ENCODE measurements at regions not wholly inside any gene's neighbourhood (a gene's known extent, or its start where the extent isn't known, plus 50 kb on each side); places are given as distances from the start of the nearest gene placed in this dataset.

- no peaks in the 10 kb centered on the region for H3K9me3 ChIP-seq (replicated peaks; ENCODE audit: low read length)
- H3K36me3 ChIP-seq (ENCODE audit: insufficient read depth, low read length): no peaks in the 10 kb centered on the region
- no peak overlapping the region for H3K4me2 ChIP-seq (ENCODE audit: low read length)
- no peak overlapping the region for H3K9ac ChIP-seq (ENCODE audit: low read depth, low read length)
- no peaks in the 10 kb centered on the region for H3K27me3 ChIP-seq (ENCODE audit: control insufficient read depth, insufficient read depth, low read length)
- H3K4me3 ChIP-seq (ENCODE audit: low read length): no peak overlapping the region
- peaks cover 26% of the 10 kb centered on the region for H3K4me1 ChIP-seq (ENCODE audit: control insufficient read depth, insufficient read depth, low read length)
Measured at GRCh38 chr2:220147161-220148038, 520.0 kb downstream of the SLC4A3 start.

GRCh38 chr2:220148471-220149248 is 521.2 kb downstream of the SLC4A3 start:
- Histone ChIP-seq H3K9ac (ENCODE audit: low read depth, low read length) (no peak overlapping the region), H3K36me3 (ENCODE audit: insufficient read depth, low read length) (no peaks in the 10 kb centered on the region), H3K4me2 (ENCODE audit: low read length) (no peak overlapping the region), H3K4me3 (ENCODE audit: low read length) (no peak overlapping the region), H3K9me3 (replicated peaks; ENCODE audit: low read length) (no peaks in the 10 kb centered on the region), H3K27me3 (ENCODE audit: control insufficient read depth, insufficient read depth, low read length) (no peaks in the 10 kb centered on the region), H3K4me1 (ENCODE audit: control insufficient read depth, insufficient read depth, low read length) (peaks cover 19% of the 10 kb centered on the region)

GRCh38 chr2:220151341-220151740 is 523.9 kb downstream of the SLC4A3 start:
- H3K4me1 ChIP-seq (ENCODE audit: control insufficient read depth, insufficient read depth, low read length): peaks cover 11% of the 10 kb centered on the region
- H3K27me3 ChIP-seq (ENCODE audit: control insufficient read depth, insufficient read depth, low read length): no peaks in the 10 kb centered on the region
- no peak overlapping the region for H3K4me2 ChIP-seq (ENCODE audit: low read length)
- H3K36me3 ChIP-seq (ENCODE audit: insufficient read depth, low read length): no peaks in the 10 kb centered on the region
- H3K9ac ChIP-seq (ENCODE audit: low read depth, low read length): no peak overlapping the region
- H3K9me3 ChIP-seq (replicated peaks; ENCODE audit: low read length): no peaks in the 10 kb centered on the region
- no peak overlapping the region for H3K4me3 ChIP-seq (ENCODE audit: low read length)

- Histone ChIP-seq H3K4me1 (ENCODE audit: control insufficient read depth, insufficient read depth, low read length) (peaks cover 5% of the 10 kb centered on the region), H3K4me3 (ENCODE audit: low read length) (no peak overlapping the region), H3K36me3 (ENCODE audit: insufficient read depth, low read length) (no peaks in the 10 kb centered on the region), H3K4me2 (ENCODE audit: low read length) (no peak overlapping the region), H3K27me3 (ENCODE audit: control insufficient read depth, insufficient read depth, low read length) (no peaks in the 10 kb centered on the region), H3K9ac (ENCODE audit: low read depth, low read length) (no peak overlapping the region), H3K9me3 (replicated peaks; ENCODE audit: low read length) (no peaks in the 10 kb centered on the region)
Measured at GRCh38 chr2:220152281-220152935, 525.0 kb downstream of the SLC4A3 start.

GRCh38 chr2:220153118-220153517 is 525.7 kb downstream of the SLC4A3 start:
- H3K36me3 ChIP-seq (ENCODE audit: insufficient read depth, low read length): no peaks in the 10 kb centered on the region
- no peak overlapping the region for H3K9ac ChIP-seq (ENCODE audit: low read depth, low read length)
- H3K4me1 ChIP-seq (ENCODE audit: control insufficient read depth, insufficient read depth, low read length): no peaks in the 10 kb centered on the region

GRCh38 chr2:220154304-220154703 is 526.9 kb downstream of the SLC4A3 start:
- Histone ChIP-seq H3K27me3 (ENCODE audit: control insufficient read depth, insufficient read depth, low read length) (no peaks in the 10 kb centered on the region), H3K9ac (ENCODE audit: low read depth, low read length) (no peak overlapping the region), H3K4me2 (ENCODE audit: low read length) (no peak overlapping the region), H3K4me1 (ENCODE audit: control insufficient read depth, insufficient read depth, low read length) (no peaks in the 10 kb centered on the region), H3K36me3 (ENCODE audit: insufficient read depth, low read length) (no peaks in the 10 kb centered on the region), H3K9me3 (replicated peaks; ENCODE audit: low read length) (no peaks in the 10 kb centered on the region), H3K4me3 (ENCODE audit: low read length) (no peak overlapping the region)

More at GRCh38 chr2:220153118-220153517, 525.7 kb downstream of the SLC4A3 start:
- Histone ChIP-seq H3K4me2 (ENCODE audit: low read length) (no peak overlapping the region), H3K9me3 (replicated peaks; ENCODE audit: low read length) (no peaks in the 10 kb centered on the region), H3K4me3 (ENCODE audit: low read length) (no peak overlapping the region), H3K27me3 (ENCODE audit: control insufficient read depth, insufficient read depth, low read length) (no peaks in the 10 kb centered on the region)

GRCh38 chr2:220157312-220157711 is 529.9 kb downstream of the SLC4A3 start:
- no peak overlapping the region for H3K4me2 ChIP-seq (ENCODE audit: low read length)
- no peaks in the 10 kb centered on the region for H3K4me1 ChIP-seq (ENCODE audit: control insufficient read depth, insufficient read depth, low read length)
- H3K27me3 ChIP-seq (ENCODE audit: control insufficient read depth, insufficient read depth, low read length): no peaks in the 10 kb centered on the region
- H3K4me3 ChIP-seq (ENCODE audit: low read length): no peak overlapping the region
- H3K9me3 ChIP-seq (replicated peaks; ENCODE audit: low read length): no peaks in the 10 kb centered on the region
- H3K36me3 ChIP-seq (ENCODE audit: insufficient read depth, low read length): no peaks in the 10 kb centered on the region
- no peak overlapping the region for H3K9ac ChIP-seq (ENCODE audit: low read depth, low read length)

GRCh38 chr2:220159738-220160137 is 532.3 kb downstream of the SLC4A3 start:
- H3K4me3 ChIP-seq (ENCODE audit: low read length): no peak overlapping the region
- H3K4me1 ChIP-seq (ENCODE audit: control insufficient read depth, insufficient read depth, low read length): no peaks in the 10 kb centered on the region
- H3K9me3 ChIP-seq (replicated peaks; ENCODE audit: low read length): no peaks in the 10 kb centered on the region
- H3K9ac ChIP-seq (ENCODE audit: low read depth, low read length): no peak overlapping the region
- no peak overlapping the region for H3K4me2 ChIP-seq (ENCODE audit: low read length)
- no peaks in the 10 kb centered on the region for H3K36me3 ChIP-seq (ENCODE audit: insufficient read depth, low read length)
- H3K27me3 ChIP-seq (ENCODE audit: control insufficient read depth, insufficient read depth, low read length): no peaks in the 10 kb centered on the region

GRCh38 chr2:220162320-220162719 is 534.9 kb downstream of the SLC4A3 start:
- no peaks in the 10 kb centered on the region for H3K36me3 ChIP-seq (ENCODE audit: insufficient read depth, low read length)
- H3K9ac ChIP-seq (ENCODE audit: low read depth, low read length): no peak overlapping the region
- H3K4me1 ChIP-seq (ENCODE audit: control insufficient read depth, insufficient read depth, low read length): no peaks in the 10 kb centered on the region
- no peaks in the 10 kb centered on the region for H3K9me3 ChIP-seq (replicated peaks; ENCODE audit: low read length)
- H3K4me3 ChIP-seq (ENCODE audit: low read length): no peak overlapping the region
- H3K27me3 ChIP-seq (ENCODE audit: control insufficient read depth, insufficient read depth, low read length): no peaks in the 10 kb centered on the region
- no peak overlapping the region for H3K4me2 ChIP-seq (ENCODE audit: low read length)

- no peak overlapping the region for H3K4me2 ChIP-seq (ENCODE audit: low read length)
- no peaks in the 10 kb centered on the region for H3K36me3 ChIP-seq (ENCODE audit: insufficient read depth, low read length)
- no peaks in the 10 kb centered on the region for H3K9me3 ChIP-seq (replicated peaks; ENCODE audit: low read length)
- H3K4me3 ChIP-seq (ENCODE audit: low read length): no peak overlapping the region
- H3K9ac ChIP-seq (ENCODE audit: low read depth, low read length): no peak overlapping the region
- no peaks in the 10 kb centered on the region for H3K27me3 ChIP-seq (ENCODE audit: control insufficient read depth, insufficient read depth, low read length)
- no peaks in the 10 kb centered on the region for H3K4me1 ChIP-seq (ENCODE audit: control insufficient read depth, insufficient read depth, low read length)
Measured at GRCh38 chr2:220163486-220163885, 536.1 kb downstream of the SLC4A3 start.

- Histone ChIP-seq H3K4me3 (ENCODE audit: low read length) (no peak overlapping the region), H3K27me3 (ENCODE audit: control insufficient read depth, insufficient read depth, low read length) (no peaks in the 10 kb centered on the region), H3K9me3 (replicated peaks; ENCODE audit: low read length) (no peaks in the 10 kb centered on the region), H3K9ac (ENCODE audit: low read depth, low read length) (no peak overlapping the region), H3K4me1 (ENCODE audit: control insufficient read depth, insufficient read depth, low read length) (no peaks in the 10 kb centered on the region), H3K36me3 (ENCODE audit: insufficient read depth, low read length) (no peaks in the 10 kb centered on the region), H3K4me2 (ENCODE audit: low read length) (no peak overlapping the region)
Measured at GRCh38 chr2:220165401-220165800, 538.0 kb downstream of the SLC4A3 start.
